HG03045 (cell line): ENCODE measurements at regions not wholly inside any gene's neighbourhood (a gene's known extent, or its start where the extent isn't known, plus 50 kb on each side); places are given as distances from the start of the nearest gene placed in this dataset.
"Not testable (repeated sequence)": the region's sequence is repeated elsewhere in the genome, so short reads cannot be mapped to it uniquely, and the experiment has no call there.

Experiments used
- ATAC-seq: cut with Tn5 transposase; IDR thresholded peaks from one replicate; pipeline ENCODE4 v1.9.1; 2021; ENCODE audit warnings: mild to moderate bottlenecking, moderate library complexity; ENCODE audit not compliant: unreplicated experiment

- no peak for ATAC-seq
These were observed 180.2 kb upstream of the N4BP1 start for GRCh38 chr16:48790151-48790550.

DNA sequence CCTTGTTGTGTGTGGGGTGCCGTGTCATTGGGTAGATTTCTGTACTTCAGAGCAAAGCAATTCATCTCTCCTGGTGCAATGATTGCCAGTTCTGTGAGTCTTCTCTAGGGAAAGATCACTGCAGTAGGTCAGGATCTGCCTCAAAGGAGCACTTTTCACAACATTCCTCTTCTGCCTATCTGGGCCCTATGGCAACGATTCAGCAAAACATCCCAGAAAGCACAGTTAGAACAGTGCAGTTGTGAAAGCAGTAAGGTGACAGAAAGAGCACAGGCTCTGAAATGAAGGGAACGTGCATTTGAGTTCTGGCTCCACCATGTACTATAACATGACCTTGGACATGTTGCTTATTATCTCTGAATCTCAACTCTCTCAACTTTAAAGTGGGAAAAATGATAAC is 178.5 kb upstream of the N4BP1 start:
- no peak for ATAC-seq

- no peak for ATAC-seq
These were observed 135.6 kb upstream of the N4BP1 start for GRCh38 chr16:48745541-48745940.

DNA sequence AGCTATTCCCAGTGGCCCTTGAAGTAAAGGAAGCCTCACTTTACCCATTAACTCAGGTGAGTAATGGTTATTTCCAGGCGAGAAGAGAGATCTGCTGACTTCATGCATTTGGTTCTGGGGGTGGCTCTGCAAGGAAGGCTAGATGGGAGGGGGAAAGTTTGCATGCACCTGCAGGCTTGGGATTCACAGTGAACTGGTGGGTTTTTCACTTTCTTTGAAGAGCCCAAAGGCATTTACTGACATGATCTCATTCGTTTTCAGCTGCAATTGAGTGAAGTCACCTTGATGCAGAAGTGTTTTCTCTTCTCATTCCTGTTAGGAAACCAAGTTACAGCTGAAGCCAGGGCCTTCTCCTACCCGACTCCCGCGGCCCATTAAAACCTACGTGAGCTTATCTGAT is 131.0 kb upstream of the N4BP1 start:
- no peak for ATAC-seq

GRCh38 chr16:48734220-48734619 is 124.2 kb upstream of the N4BP1 start:
- no peak for ATAC-seq

DNA sequence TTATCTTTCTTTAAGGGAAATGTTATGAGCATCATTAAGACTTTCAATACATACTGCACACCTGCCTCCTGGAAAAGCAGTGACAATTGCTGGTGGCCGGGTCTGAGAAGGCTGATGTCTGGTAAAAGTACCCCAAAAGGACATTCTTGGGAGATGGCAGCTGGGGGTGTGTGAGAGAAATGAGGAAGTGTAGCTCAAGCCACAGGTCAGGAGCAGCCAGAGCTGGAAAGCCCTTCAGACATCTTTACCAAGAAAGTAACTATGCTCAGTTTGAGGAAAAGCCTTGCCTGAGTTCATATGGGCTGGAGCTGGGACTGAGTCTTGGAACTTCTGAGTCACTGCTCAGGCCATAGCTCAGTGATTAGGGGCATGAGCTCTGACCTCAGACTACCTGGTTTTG is 94.7 kb upstream of the N4BP1 start:
- no peak for ATAC-seq

GRCh38 chr16:48687421-48688038 is 77.5 kb upstream of the N4BP1 start:
- ATAC-seq: peak; percentile 66

- no peak for ATAC-seq
These were observed 74.2 kb upstream of the N4BP1 start for GRCh38 chr16:48684148-48684547.

DNA sequence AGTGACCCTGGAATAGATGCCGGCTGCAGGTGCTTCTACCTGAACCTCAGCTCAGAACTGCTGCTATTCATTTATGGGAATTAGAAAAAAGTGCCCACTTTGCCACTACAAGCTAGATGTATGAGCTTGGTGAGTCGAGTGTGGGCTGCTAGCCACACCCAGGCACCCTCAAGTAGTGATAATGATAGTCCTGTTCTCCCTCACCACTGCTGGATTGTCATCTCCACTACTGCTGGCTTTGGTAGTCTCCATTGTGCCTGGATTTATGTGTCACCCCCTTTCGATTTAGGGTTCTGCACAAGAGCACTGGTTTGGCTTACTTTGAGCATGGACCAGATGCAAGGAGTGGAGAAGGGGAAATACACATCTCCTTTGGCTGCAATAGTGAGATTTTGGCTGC is 73.0 kb upstream of the N4BP1 start:
- no peak for ATAC-seq

- no peak for ATAC-seq
These were observed 71.5 kb upstream of the N4BP1 start for GRCh38 chr16:48681520-48681919.

DNA sequence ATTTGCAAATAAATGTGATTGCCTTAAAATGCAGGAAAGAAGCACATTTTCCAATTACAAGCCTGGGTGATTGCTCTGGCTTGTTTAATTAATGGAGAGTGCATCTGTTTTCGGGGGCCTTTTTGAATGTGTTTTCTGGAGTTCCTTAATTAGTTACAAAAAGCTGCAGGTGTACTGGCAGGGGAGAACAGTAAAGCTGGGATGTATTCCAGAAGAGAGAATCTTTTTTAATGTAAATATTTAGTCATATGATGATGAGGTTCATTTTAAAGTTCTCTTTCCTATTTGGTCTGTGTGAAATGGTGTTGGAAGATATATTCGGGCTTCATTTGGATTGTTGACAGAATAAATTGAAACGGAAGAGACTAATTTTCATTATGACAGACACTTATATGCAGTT is 70.9 kb upstream of the N4BP1 start:
- no peak for ATAC-seq

DNA sequence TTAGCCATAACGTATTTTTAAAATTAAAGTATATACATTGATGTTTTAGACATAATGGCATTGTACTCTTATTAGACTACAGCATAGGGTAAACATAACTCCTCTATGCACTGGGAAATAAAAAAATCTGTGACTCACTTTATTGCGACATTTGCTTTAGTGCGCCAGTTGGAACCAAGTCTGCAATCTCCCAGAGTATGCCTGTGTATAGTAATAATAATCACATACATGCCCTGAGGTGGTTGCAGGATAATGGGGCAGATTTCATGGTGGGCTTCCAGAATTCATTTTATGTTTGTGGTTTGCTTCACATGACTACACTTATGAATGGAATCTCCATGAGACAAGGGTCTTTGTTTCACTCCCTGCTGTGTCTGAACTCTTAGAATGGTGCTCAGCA is 66.9 kb upstream of the N4BP1 start:
- no peak for ATAC-seq

DNA sequence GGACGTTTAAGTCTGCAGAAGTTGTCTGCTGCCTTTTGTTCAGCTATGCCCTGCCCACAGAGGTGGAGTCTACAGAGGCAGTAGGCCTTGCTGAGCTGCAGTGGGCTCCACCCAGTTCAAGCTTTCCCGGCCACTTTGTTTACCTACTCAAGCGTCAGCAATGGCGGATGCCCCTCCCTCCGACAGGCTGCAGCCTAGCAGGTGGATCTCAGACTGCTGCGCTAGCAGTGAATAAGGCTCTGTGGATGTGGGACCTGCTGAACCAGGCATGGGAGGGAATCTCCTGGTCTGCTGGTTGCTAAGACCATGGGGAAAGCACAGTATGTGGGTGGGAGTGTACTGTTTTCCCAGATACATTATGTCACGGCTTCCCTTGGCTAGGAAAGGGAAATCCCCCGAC is 58.2 kb upstream of the N4BP1 start:
- ATAC-seq: not testable (repeated sequence)

DNA sequence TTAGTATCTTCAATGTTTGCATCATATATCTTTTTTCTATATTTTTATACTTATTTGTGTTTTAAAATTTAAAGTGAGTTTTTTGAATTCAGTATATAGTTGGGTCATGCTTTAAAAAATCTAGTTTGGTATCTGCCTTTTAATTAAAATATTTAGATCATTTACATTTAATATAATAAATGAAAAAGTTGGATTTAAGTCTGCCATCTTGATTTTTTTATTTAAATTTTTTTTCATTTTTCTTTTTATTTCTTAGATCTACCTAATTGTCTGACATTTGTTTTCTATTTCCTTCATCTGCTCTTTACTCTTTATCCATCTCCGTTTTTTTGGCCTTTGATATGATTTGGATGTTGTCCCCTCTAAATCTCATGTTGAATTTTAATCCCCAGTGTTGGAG is 50.0 kb upstream of the N4BP1 start:
- ATAC-seq: no peak
